Erythroblast (primary cell): ENCODE measurements at regions not wholly inside any gene's neighbourhood (a gene's known extent, or its start where the extent isn't known, plus 50 kb on each side); places are given as distances from the start of the nearest gene placed in this dataset.

ENCODE experiments used
- GATA1 ChIP-seq: IDR thresholded peaks from 2 replicates; pipeline ENCODE4 v1.6.1; 2011; ENCODE audit warnings: low read depth, mild to moderate bottlenecking, control low read depth, low read length, moderate library complexity
- POLR2A ChIP-seq: IDR thresholded peaks from 2 replicates; pipeline ENCODE4 v1.6.1; 2011; ENCODE audit warnings: mild to moderate bottlenecking, low read length

DNA sequence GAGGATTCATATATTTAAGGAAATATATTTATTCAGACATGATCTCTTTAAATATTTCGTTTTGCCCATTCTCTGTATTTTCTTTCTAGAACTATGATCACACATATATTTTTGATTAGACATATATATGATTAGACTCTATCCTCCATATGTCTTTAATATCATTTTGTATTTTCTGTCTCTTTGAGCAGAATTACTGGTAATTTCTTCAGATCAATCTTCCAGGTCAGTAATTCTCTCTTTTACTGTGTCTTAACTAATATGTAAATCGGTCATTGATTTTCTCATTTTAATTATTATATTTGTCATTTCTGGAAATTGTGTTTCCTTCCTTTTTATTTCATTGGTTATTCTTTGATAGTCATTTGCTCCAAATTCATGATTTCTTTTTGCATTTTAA lies 586.2 kb downstream of the NR2F2 start:
- TF ChIP-seq POLR2A = no peak
- TF ChIP-seq GATA1 = no peak
